Fibroblast of skin of right biceps (primary cell): ENCODE measurements at regions not wholly inside any gene's neighbourhood (a gene's known extent, or its start where the extent isn't known, plus 50 kb on each side); places are given as distances from the start of the nearest gene placed in this dataset.
"Not testable (repeated sequence)": the region's sequence is repeated elsewhere in the genome, so short reads cannot be mapped to it uniquely, and the experiment has no call there.

ENCODE experiments used
- DNase-seq: peaks from one replicate; pipeline ENCODE4 v3.0.0-alpha.2; 2013

- DNase-seq = no peak
Observed at GRCh38 chr14:89486505-89486904, 69.5 kb upstream of the FOXN3 start.

GRCh38 chr14:89485264-89485663 lies 68.2 kb upstream of the FOXN3 start:
- DNase-seq = no peak

GRCh38 chr14:89484051-89484844 lies 67.2 kb upstream of the FOXN3 start:
- DNase-seq = no peak

DNA sequence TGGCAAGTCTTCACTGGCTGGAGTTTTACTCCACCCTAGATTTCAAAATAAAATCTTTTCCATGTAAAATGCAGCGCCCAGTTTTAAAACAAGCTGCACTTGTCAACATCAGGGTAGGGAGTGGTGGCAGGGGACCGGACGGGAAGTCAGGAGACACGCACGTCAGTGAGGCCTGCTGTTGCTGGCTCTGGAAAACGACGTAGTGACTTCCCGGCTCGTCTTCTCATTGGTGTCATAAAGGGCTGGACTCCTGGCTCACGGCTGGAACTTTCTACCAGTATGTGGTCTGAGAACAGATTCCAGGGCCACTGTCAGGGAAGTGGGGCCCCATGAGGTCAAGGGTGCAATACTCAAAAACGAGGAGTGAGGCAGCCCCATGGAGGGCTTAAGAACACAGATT lies 64.2 kb upstream of the FOXN3 start:
- no peak for DNase-seq

GRCh38 chr14:89480278-89480677 lies 63.2 kb upstream of the FOXN3 start:
- no peak for DNase-seq

DNA sequence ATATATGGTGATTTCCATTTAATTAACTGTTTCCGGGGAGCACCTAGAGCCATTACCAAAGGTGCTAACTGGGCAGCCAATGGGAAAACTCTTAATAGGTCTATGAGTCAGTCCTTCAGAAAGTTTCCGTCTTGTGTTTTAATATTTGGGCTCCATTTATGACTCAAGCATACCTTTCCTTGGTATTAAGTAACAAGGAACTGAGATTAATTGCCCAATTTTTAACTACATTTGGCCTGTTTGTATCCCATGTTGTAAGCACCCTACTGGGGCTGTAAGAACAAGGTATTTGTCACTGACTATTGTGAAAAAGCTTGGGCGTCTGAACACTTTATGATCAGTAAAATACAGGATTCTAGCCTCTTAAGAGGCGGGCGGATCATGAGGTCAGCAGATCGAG lies 62.8 kb upstream of the FOXN3 start:
- DNase-seq = no peak

DNA sequence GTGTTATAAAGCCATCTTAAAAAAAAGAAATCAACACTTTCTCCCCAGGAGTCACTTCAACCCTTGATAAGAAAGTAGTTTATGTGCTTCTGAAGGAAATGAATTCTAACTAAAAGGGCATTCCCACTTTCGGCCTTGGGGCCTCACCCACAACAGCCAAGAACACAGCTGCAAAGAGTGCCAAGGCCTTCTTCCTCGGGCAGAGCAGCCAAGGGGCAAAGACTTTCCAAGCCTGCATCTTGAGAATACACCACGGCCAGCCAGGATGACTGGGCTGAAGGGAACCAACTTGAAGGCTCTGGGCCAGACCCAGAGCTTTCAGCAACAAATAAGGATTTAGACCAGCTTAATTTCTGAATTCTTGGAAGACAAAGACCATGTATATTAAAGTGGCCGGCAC lies 60.4 kb upstream of the FOXN3 start:
- DNase-seq = no peak

GRCh38 chr14:89476354-89476896 lies 59.4 kb upstream of the FOXN3 start:
- no peak for DNase-seq

DNA sequence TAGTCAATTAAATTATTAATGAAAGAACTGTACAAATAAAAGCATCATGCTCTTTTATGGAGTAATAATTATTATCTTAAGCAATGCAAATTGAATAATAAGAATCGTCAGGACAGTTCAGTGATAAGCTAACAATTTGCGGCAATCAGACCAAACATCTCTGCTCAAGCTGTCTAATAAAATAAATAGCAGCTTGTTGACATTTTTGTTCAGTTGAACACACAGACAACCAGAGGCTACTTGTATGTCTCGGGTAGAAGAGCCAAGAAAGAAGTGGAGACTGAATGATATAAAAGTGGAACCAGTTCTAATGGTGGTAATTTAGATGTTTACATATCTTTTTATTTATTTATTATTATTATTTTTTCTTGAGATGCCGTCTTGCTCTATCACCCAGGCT lies 57.4 kb upstream of the FOXN3 start:
- no peak for DNase-seq

DNA sequence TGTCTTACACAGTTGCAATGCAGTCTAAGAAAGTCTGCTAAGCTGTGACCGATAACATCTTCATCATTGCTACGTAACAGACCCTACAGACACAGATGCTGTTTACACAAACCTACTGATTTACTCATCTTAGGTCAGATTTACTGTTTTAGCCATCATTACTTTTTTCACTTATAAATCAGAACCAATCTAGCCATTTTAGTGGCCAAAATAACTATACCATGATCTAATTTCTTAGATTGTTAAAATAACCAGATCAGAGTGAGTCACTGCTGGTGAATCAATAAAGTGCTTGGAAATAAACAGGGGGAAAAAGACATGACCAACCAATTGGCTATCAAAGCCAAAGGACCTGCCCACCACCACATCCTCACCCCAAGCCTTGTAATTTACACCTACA lies 57.0 kb upstream of the FOXN3 start:
- DNase-seq = peak; percentile 37

- DNase-seq = no peak
Observed at GRCh38 chr14:89473569-89473968, 56.5 kb upstream of the FOXN3 start.

GRCh38 chr14:89470401-89470800 lies 53.4 kb upstream of the FOXN3 start:
- DNase-seq = no peak

GRCh38 chr14:89469210-89470198 lies 52.5 kb upstream of the FOXN3 start:
- no peak for DNase-seq

- no peak for DNase-seq
Observed at GRCh38 chr14:89468566-89468965, 51.5 kb upstream of the FOXN3 start.

- DNase-seq = not testable (repeated sequence)
Observed at GRCh38 chr14:89468030-89468429, 51.0 kb upstream of the FOXN3 start.

- DNase-seq = no peak
Observed at GRCh38 chr14:89466944-89467343, 49.9 kb upstream of the FOXN3 start.
